Endothelial cell of umbilical vein (primary cell): ENCODE measurements at regions not wholly inside any gene's neighbourhood (a gene's known extent, or its start where the extent isn't known, plus 50 kb on each side); places are given as distances from the start of the nearest gene placed in this dataset.

Experiments used
- BruUV-seq: library from RNA; stranded (reverse); fragments of 400-500 nt; replicated peaks from 2 replicates; lab custom pipeline; 2021; lab: Mats Ljungman, UMichigan
- CTCF ChIA-PET: fragments of 300-600, 350-600 bp; sonication (Branson Sonifier 250); formaldehyde crosslinking; loops from one replicate; lab custom pipeline; 2021; ENCODE audit warnings: antibody characterized with exemption, inconsistent platforms; lab: Charles Lee
- POLR2A ChIA-PET: fragments of 300-600, 350-600 bp; sonication (Branson Sonifier 250); formaldehyde crosslinking; loops from one replicate; lab custom pipeline; 2021; ENCODE audit warnings: antibody characterized with exemption, inconsistent platforms; lab: Charles Lee
- DNase-seq: peaks from one replicate; pipeline ENCODE4 v3.0.0-alpha.2; 2011; ENCODE audit warnings: low read depth, low spot score
- FAIRE-seq: peaks from 2 replicates; lab custom pipeline; 2011; peaks lifted over from hg19 to GRCh38; lab: Jason Lieb, UNC
- H2AFZ ChIP-seq: 2 replicates; pipeline ENCODE4 v1.6.0; 2012; ENCODE audit warnings: low read depth, low read length, control low read depth, inconsistent platforms
- H3K27ac ChIP-seq: 2 replicates; pipeline ENCODE4 v1.5.1; 2011; ENCODE audit warnings: low read depth, mild to moderate bottlenecking, control low read depth, low read length, moderate library complexity; ENCODE audit not compliant: insufficient read depth
- H3K27me3 ChIP-seq, 2 experiments: 2 replicates each; pipeline versions ENCODE4 v1.6.0 to v1.6.1; 2011; ENCODE audit warnings: low read length in 2 of 2, mixed read lengths in 1 of 2; ENCODE audit not compliant: control insufficient read depth in 2 of 2, insufficient read depth in 2 of 2
- H3K36me3 ChIP-seq, 2 experiments: 2 replicates in 1 of 2; 3 replicates in 1 of 2; pipeline ENCODE4 v1.5.1; 2011; ENCODE audit warnings: low read length in 2 of 2, mild to moderate bottlenecking in 1 of 2, moderate library complexity in 1 of 2; ENCODE audit not compliant: control insufficient read depth in 2 of 2, insufficient read depth in 2 of 2; ENCODE audit errors: extremely low read depth in 1 of 2
- H3K4me1 ChIP-seq: 3 replicates; pipeline ENCODE4 v1.5.1; 2011; ENCODE audit warnings: mild to moderate bottlenecking, low read length; ENCODE audit not compliant: control insufficient read depth, insufficient read depth; ENCODE audit errors: extremely low read depth
- H3K4me2 ChIP-seq: 2 replicates; pipeline ENCODE4 v1.6.1; 2011; ENCODE audit warnings: low read length, control low read depth, mixed read lengths; ENCODE audit not compliant: insufficient read depth
- H3K4me3 ChIP-seq, 3 experiments: fragments of 200-600 bp in 1 of 3; sonication (generic), shearing (Covaris generic) in 1 of 3; replicated peaks in 1 of 3; 2 replicates each; pipeline ENCODE4 v1.5.1; 2011 to 2016; ENCODE audit warnings: control low read depth in 3 of 3, low read length in 3 of 3, mild to moderate bottlenecking in 2 of 3, inconsistent platforms in 1 of 3, low read depth in 1 of 3, moderate library complexity in 1 of 3; ENCODE audit not compliant: insufficient read depth in 1 of 3
- H3K79me2 ChIP-seq: 2 replicates; pipeline ENCODE4 v1.6.0; 2012; ENCODE audit warnings: low read length, inconsistent platforms; ENCODE audit not compliant: control insufficient read depth, insufficient read depth
- H3K9ac ChIP-seq: replicated peaks from 2 replicates; pipeline ENCODE3; 2011; ENCODE audit warnings: low read length, control low read depth; ENCODE audit not compliant: insufficient read depth; ENCODE audit errors: extremely low read depth
- H3K9me1 ChIP-seq: replicated peaks from 3 replicates; pipeline ENCODE4 v1.6.0; 2011; ENCODE audit warnings: mild to moderate bottlenecking, low read length; ENCODE audit not compliant: control insufficient read depth, insufficient read depth; ENCODE audit errors: extremely low read depth
- H3K9me3 ChIP-seq: replicated peaks from 2 replicates; pipeline ENCODE4 v1.5.1; 2012; ENCODE audit warnings: low read length, inconsistent platforms; ENCODE audit not compliant: control insufficient read depth, insufficient read depth
- H4K20me1 ChIP-seq: replicated peaks from 2 replicates; pipeline ENCODE3; 2011; ENCODE audit warnings: mild to moderate bottlenecking, low read length; ENCODE audit not compliant: control insufficient read depth, insufficient read depth; ENCODE audit errors: extremely low read depth
- CTCF ChIP-seq, 2 donors: IDR thresholded peaks; 1 replicate in 1 of 2; 2 replicates in 1 of 2; pipeline ENCODE4 v1.5.1; 2011; ENCODE audit warnings: low read length in 2 of 2, mild to moderate bottlenecking in 2 of 2, moderate library complexity in 2 of 2, control low read depth in 1 of 2, inconsistent platforms in 1 of 2, low read depth in 1 of 2; ENCODE audit not compliant: insufficient read depth in 1 of 2; ENCODE audit errors: extremely low read depth in 1 of 2
- EZH2 ChIP-seq: IDR thresholded peaks from 2 replicates; pipeline ENCODE4 v1.6.1; 2012; ENCODE audit warnings: borderline replicate concordance, low read depth, mild to moderate bottlenecking, moderate library complexity, low read length, inconsistent platforms; ENCODE audit not compliant: severe bottlenecking
- FOS ChIP-seq: IDR thresholded peaks from 2 replicates; pipeline ENCODE4 v1.6.1; 2011; ENCODE audit warnings: mild to moderate bottlenecking, low read length, moderate library complexity, borderline replicate concordance; ENCODE audit not compliant: insufficient read depth
- GATA2 ChIP-seq: IDR thresholded peaks from 2 replicates; pipeline ENCODE4 v1.7.0; 2011; ENCODE audit warnings: low read depth, mild to moderate bottlenecking, moderate library complexity, mixed read lengths, low read length; ENCODE audit not compliant: insufficient read length, insufficient read depth
- MAX ChIP-seq: IDR thresholded peaks from 2 replicates; pipeline ENCODE4 v1.6.1; 2011; ENCODE audit not compliant: insufficient read depth, insufficient read length
- MYC ChIP-seq: IDR thresholded peaks from one replicate; pipeline ENCODE4 v1.6.1; 2011; ENCODE audit warnings: mild to moderate bottlenecking, low read depth, low read length
- POLR2A ChIP-seq: IDR thresholded peaks from 2 replicates; pipeline ENCODE4 v1.6.1; 2012; ENCODE audit warnings: low read depth, mild to moderate bottlenecking, control low read depth, low read length
- POLR2AphosphoS5 ChIP-seq: IDR thresholded peaks from 2 replicates; pipeline ENCODE4 v1.6.1; 2012; ENCODE audit warnings: low read depth, mild to moderate bottlenecking, control low read depth, low read length, moderate library complexity; ENCODE audit not compliant: insufficient read depth
- dilution Hi-C: fragments of 300-500 bp; cut with MboI; formaldehyde crosslinking; loops from one replicate; pipeline ENCODE4 v1.15.0; 2019; ENCODE audit warnings: low sequenced_read_pairs; ENCODE audit not compliant: extremely low pct_ligation_motif_present
- intact Hi-C: fragments of 100-400 bp; cut with micrococcal nuclease; formaldehyde crosslinking; loops from one replicate; pipeline ENCODE4 v1.10.0; 2022

GRCh38 chr2:241986836-241987641, 117.5 kb downstream of the RTP5 start:
- intact Hi-C loops = no loop called here
- Histone ChIP-seq H3K79me2 (no peaks in the 10 kb centered on the region), H3K4me2 (no peak overlapping the region), H3K27me3 (no peaks in the 10 kb centered on the region), H2AFZ (no peak overlapping the region), H3K9me1 (no peaks in the 10 kb centered on the region), H3K27ac (no peak overlapping the region), H3K9me3 (no peaks in the 10 kb centered on the region), H3K9ac (no peak overlapping the region), H3K4me3 (no peak overlapping the region), H3K4me1 (no peaks in the 10 kb centered on the region), H3K36me3 (no peaks in the 10 kb centered on the region), H4K20me1 (no peaks in the 10 kb centered on the region)
- no peak for TF ChIP-seq EZH2
- TF ChIP-seq MAX = no peak
- no peak for TF ChIP-seq CTCF (IDR thresholded peaks at IDR 0.05; ENCODE audit: extremely low read depth in 1 of 2, insufficient read depth in 1 of 2, low read depth in 1 of 2, low read length in 2 of 2)
- TF ChIP-seq POLR2A = no peak
- TF ChIP-seq POLR2AphosphoS5 = no peak
- TF ChIP-seq FOS = no peak
- TF ChIP-seq GATA2 = no peak
- TF ChIP-seq MYC = no peak
- BruUV-seq = no TSS peak
- POLR2A ChIA-PET = no interaction called here
- dilution Hi-C loops = no loop called here
- FAIRE-seq = no peak
- CTCF ChIA-PET = no interaction called here
- no peak for DNase-seq
